ENCODE measurements at regions not wholly inside any gene's neighbourhood (a gene's known extent, or its start where the extent isn't known, plus 50 kb on each side); places are given as distances from the start of the nearest gene placed in this dataset.

- no peak for ATAC-seq
- no peak overlapping the region for H3K4me3 ChIP-seq
- TF ChIP-seq, protein P1, sequence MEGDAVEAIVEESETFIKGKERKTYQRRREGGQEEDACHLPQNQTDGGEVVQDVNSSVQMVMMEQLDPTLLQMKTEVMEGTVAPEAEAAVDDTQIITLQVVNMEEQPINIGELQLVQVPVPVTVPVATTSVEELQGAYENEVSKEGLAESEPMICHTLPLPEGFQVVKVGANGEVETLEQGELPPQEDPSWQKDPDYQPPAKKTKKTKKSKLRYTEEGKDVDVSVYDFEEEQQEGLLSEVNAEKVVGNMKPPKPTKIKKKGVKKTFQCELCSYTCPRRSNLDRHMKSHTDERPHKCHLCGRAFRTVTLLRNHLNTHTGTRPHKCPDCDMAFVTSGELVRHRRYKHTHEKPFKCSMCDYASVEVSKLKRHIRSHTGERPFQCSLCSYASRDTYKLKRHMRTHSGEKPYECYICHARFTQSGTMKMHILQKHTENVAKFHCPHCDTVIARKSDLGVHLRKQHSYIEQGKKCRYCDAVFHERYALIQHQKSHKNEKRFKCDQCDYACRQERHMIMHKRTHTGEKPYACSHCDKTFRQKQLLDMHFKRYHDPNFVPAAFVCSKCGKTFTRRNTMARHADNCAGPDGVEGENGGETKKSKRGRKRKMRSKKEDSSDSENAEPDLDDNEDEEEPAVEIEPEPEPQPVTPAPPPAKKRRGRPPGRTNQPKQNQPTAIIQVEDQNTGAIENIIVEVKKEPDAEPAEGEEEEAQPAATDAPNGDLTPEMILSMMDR (IDR thresholded peaks at IDR 0.05): no peak
- no peak for TF ChIP-seq POLR2A (IDR thresholded peaks at IDR 0.05)
- intact Hi-C loops (cut with DNase I): no loop called here
- no peaks in the 10 kb centered on the region for H3K4me1 ChIP-seq
- no peaks in the 10 kb centered on the region for H3K36me3 ChIP-seq
- no peak overlapping the region for H3K27ac ChIP-seq
- no peaks in the 10 kb centered on the region for H3K9me3 ChIP-seq
- WGBS (ENCODE audit: insufficient coverage, low coverage, low lambda C conversion rate, missing lambda C conversion rate): 67% methylated on average over 2 of the region's 2 CpGs
- DNase-seq: no peak
- no peaks in the 10 kb centered on the region for H3K27me3 ChIP-seq
Observed at GRCh38 chr6:16078064-16078463, 50.8 kb upstream of the MYLIP start.

DNA sequence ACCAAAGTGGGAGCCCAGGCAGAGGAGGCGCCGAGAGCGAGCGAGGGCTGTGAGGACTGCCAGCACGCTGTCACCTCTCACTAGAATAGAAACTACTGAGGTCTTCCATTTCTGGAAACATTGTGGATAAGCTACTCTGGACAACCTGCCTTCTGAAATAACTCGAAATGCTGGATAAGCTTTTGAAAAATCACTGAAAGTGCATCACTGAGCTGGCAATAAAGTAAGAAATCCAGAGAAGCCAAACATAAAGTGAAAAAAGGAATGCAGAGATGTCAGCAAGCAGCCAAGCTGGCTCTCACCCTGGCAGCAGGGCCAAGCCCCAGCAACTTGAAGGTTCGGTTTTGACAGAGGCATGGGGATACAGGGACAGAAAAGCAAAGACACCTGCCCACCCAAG is 59.2 kb upstream of the MYLIP start:
- Histone ChIP-seq H3K36me3 (no peaks in the 10 kb centered on the region), H3K27me3 (no peaks in the 10 kb centered on the region), H3K4me1 (no peaks in the 10 kb centered on the region), H3K27ac (no peak overlapping the region), H3K9me3 (no peaks in the 10 kb centered on the region), H3K4me3 (no peak overlapping the region)
- intact Hi-C loops (cut with DNase I): no loop called here
- 85% methylated on average over 3 of the region's 7 CpGs for WGBS (ENCODE audit: insufficient coverage, low coverage, low lambda C conversion rate, missing lambda C conversion rate)
- TF ChIP-seq POLR2A (IDR thresholded peaks at IDR 0.05): no peak
- TF ChIP-seq, protein P1 (IDR thresholded peaks at IDR 0.05): no peak
- no peak for DNase-seq
- no peak for ATAC-seq

DNA sequence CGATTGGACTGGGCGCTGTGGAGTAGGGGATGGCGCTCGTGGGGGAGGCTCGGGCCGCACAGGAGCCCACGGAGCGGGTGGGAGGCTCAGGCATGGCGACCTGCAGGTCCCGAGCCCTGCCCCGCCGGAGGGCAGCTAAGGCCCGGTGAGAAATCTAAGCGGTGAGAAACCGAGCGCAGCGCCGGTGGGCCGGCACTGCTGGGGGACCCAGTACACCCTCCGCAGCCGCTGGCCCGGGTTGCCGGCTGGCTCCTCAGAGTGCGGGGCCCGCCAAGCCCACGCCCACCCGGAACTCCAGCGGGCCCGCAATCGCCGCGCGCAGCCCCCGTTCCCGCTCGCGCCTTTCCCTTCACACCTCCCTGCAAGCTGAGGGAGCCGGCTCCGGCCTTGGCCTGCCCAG is 59.7 kb upstream of the MYLIP start:
- no peaks in the 10 kb centered on the region for H3K36me3 ChIP-seq
- H3K9me3 ChIP-seq: no peaks in the 10 kb centered on the region
- ATAC-seq (no peak), DNase-seq (no peak)
- H3K4me3 ChIP-seq: no peak overlapping the region
- intact Hi-C loops (cut with DNase I): no loop called here
- no peak overlapping the region for H3K27ac ChIP-seq
- TF ChIP-seq, protein P1 (IDR thresholded peaks at IDR 0.05): no peak
- no peak for TF ChIP-seq POLR2A (IDR thresholded peaks at IDR 0.05)
- no peaks in the 10 kb centered on the region for H3K4me1 ChIP-seq
- no CpG with 5 or more reads among the region's 39 CpGs for WGBS (ENCODE audit: insufficient coverage, low coverage, low lambda C conversion rate, missing lambda C conversion rate)
- H3K27me3 ChIP-seq: no peaks in the 10 kb centered on the region

DNA sequence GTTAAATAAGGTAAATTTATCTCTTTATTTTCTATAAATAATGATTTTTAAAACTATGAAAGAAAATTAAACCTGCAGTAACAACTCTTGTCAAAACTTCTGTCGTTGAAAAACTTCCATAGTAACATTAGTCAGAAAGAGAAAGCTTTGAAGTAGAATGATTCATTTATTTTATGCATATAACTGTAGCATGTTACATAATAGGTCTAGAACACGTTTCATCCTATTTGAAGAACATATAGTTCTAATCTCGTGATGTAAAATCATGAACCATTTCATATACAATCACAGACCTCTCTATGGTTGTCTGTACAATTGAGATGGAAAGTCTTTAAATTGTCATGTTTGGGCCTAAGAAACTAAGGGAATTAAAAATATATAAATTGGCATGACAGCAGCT is 61.3 kb upstream of the MYLIP start:
- Histone ChIP-seq H3K36me3 (no peaks in the 10 kb centered on the region), H3K27me3 (no peaks in the 10 kb centered on the region), H3K4me1 (no peaks in the 10 kb centered on the region), H3K9me3 (no peaks in the 10 kb centered on the region), H3K4me3 (no peak overlapping the region), H3K27ac (no peak overlapping the region)
- WGBS (ENCODE audit: insufficient coverage, low coverage, low lambda C conversion rate, missing lambda C conversion rate): 58% methylated on average over 3 of the region's 3 CpGs
- DNase-seq: no peak
- intact Hi-C loops (cut with DNase I): no loop called here
- no peak for ATAC-seq
- TF ChIP-seq, protein P1 (IDR thresholded peaks at IDR 0.05): no peak
- TF ChIP-seq POLR2A (IDR thresholded peaks at IDR 0.05): no peak

GRCh38 chr6:16064671-16065072 is 64.2 kb upstream of the MYLIP start:
- Histone ChIP-seq H3K4me3 (no peak overlapping the region), H3K27me3 (no peaks in the 10 kb centered on the region), H3K27ac (no peak overlapping the region), H3K4me1 (no peaks in the 10 kb centered on the region), H3K36me3 (no peaks in the 10 kb centered on the region), H3K9me3 (no peaks in the 10 kb centered on the region)
- intact Hi-C loops (cut with DNase I): no loop called here
- WGBS (ENCODE audit: insufficient coverage, low coverage, low lambda C conversion rate, missing lambda C conversion rate): 22% methylated on average over 6 of the region's 7 CpGs
- DNase-seq (no peak), ATAC-seq (no peak)
- TF ChIP-seq, protein P1 (IDR thresholded peaks at IDR 0.05): no peak
- no peak for TF ChIP-seq POLR2A (IDR thresholded peaks at IDR 0.05)

All from right lobe of liver (tissue), 6 donors.